Liver (tissue), 8 donors: ENCODE measurements at regions not wholly inside any gene's neighbourhood (a gene's known extent, or its start where the extent isn't known, plus 50 kb on each side); places are given as distances from the start of the nearest gene placed in this dataset.

Experiments
- DNase-seq: peaks from one replicate; pipeline ENCODE4 v3.0.0-alpha.2; 2017; ENCODE audit warnings: low spot score
- H3K27ac ChIP-seq, 2 donors: one replicate each; pipeline ENCODE4 v1.7.0; 2013; ENCODE audit warnings: inconsistent platforms in 2 of 2, low read length in 2 of 2, control low read depth in 1 of 2, low read depth in 1 of 2, mild to moderate bottlenecking in 1 of 2
- H3K27me3 ChIP-seq, 4 donors: one replicate each; pipeline versions ENCODE4 v1.6.1 to v1.7.0; 2013; ENCODE audit warnings: low read length in 3 of 4, inconsistent platforms in 1 of 4, mild to moderate bottlenecking in 1 of 4, moderate library complexity in 1 of 4; ENCODE audit not compliant: control insufficient read depth in 4 of 4, insufficient read depth in 4 of 4
- H3K36me3 ChIP-seq, 4 donors: one replicate each; pipeline versions ENCODE4 v1.6.1 to v1.7.0; 2013; ENCODE audit warnings: low read length in 3 of 4, mild to moderate bottlenecking in 3 of 4, low read depth in 1 of 4, moderate library complexity in 1 of 4; ENCODE audit not compliant: control insufficient read depth in 4 of 4, insufficient read depth in 3 of 4
- H3K4me1 ChIP-seq, 4 donors: one replicate each; pipeline versions ENCODE4 v1.6.1 to v1.7.0; 2013; ENCODE audit warnings: low read length in 3 of 4, mild to moderate bottlenecking in 3 of 4, moderate library complexity in 1 of 4; ENCODE audit not compliant: control insufficient read depth in 4 of 4, insufficient read depth in 4 of 4
- H3K4me3 ChIP-seq, 3 donors: one replicate each; pipeline versions ENCODE4 v1.6.1 to v1.7.0; 2013; ENCODE audit warnings: low read length in 3 of 3, control low read depth in 1 of 3, low read depth in 1 of 3, mild to moderate bottlenecking in 1 of 3
- H3K9ac ChIP-seq, 2 donors: one replicate each; pipeline ENCODE4 v1.7.0; 2013; ENCODE audit warnings: low read length in 2 of 2, mild to moderate bottlenecking in 2 of 2, moderate library complexity in 2 of 2, control low read depth in 1 of 2, low read depth in 1 of 2
- H3K9me3 ChIP-seq, 4 donors: one replicate each; pipeline versions ENCODE4 v1.6.1 to v1.7.0; 2013; ENCODE audit warnings: low read length in 3 of 4; ENCODE audit not compliant: control insufficient read depth in 4 of 4
- ATF3 ChIP-seq: IDR thresholded peaks from 2 replicates; pipeline ENCODE4 v1.6.1; 2016; ENCODE audit warnings: antibody characterized with exemption
- CTCF ChIP-seq: fragments of 150-350 bp; IDR thresholded peaks from 2 replicates; pipeline ENCODE4 v1.5.1; 2017; ENCODE audit warnings: improper control_type of control experiment, low read depth, low read length; ENCODE audit not compliant: missing input control
- EGR1 ChIP-seq, 2 donors: IDR thresholded peaks; 2 replicates each; pipeline ENCODE4 v1.6.1; 2016 to 2018; ENCODE audit warnings: antibody characterized with exemption in 2 of 2, low read depth in 2 of 2
- FOXA1 ChIP-seq: IDR thresholded peaks from 2 replicates; pipeline ENCODE4 v1.6.1; 2016; ENCODE audit warnings: antibody characterized with exemption
- FOXA2 ChIP-seq: IDR thresholded peaks from 2 replicates; pipeline ENCODE4 v1.6.1; 2016; ENCODE audit warnings: antibody characterized with exemption
- HNF4A ChIP-seq, 2 donors: conservative IDR thresholded peaks; 2 replicates each; pipeline ENCODE4 v1.6.1; 2016; ENCODE audit warnings: antibody characterized with exemption in 2 of 2, mild to moderate bottlenecking in 2 of 2
- HNF4G ChIP-seq: IDR thresholded peaks from 2 replicates; pipeline ENCODE4 v1.6.1; 2016; ENCODE audit warnings: antibody characterized with exemption
- JUND ChIP-seq, 2 donors: IDR thresholded peaks; 2 replicates each; pipeline ENCODE4 v1.6.1; 2016; ENCODE audit warnings: antibody characterized with exemption in 2 of 2
- MAX ChIP-seq: IDR thresholded peaks from 2 replicates; pipeline ENCODE4 v1.6.1; 2016; ENCODE audit warnings: antibody characterized with exemption
- NR2F2 ChIP-seq: IDR thresholded peaks from 2 replicates; pipeline ENCODE4 v1.6.1; 2016; ENCODE audit warnings: antibody characterized with exemption
- RAD21 ChIP-seq, 2 donors: IDR thresholded peaks; 2 replicates each; pipeline ENCODE4 v1.6.1; 2016; ENCODE audit warnings: antibody characterized with exemption in 2 of 2, mild to moderate bottlenecking in 2 of 2
- RXRA ChIP-seq, 2 donors: IDR thresholded peaks; 2 replicates each; pipeline ENCODE4 v1.6.1; 2017 to 2018; ENCODE audit warnings: antibody characterized with exemption in 2 of 2, mild to moderate bottlenecking in 1 of 2
- SP1 ChIP-seq: IDR thresholded peaks from 2 replicates; pipeline ENCODE4 v1.6.1; 2018; ENCODE audit warnings: antibody characterized with exemption, mild to moderate bottlenecking
- TAF1 ChIP-seq: conservative IDR thresholded peaks from 2 replicates; pipeline ENCODE4 v1.6.1; 2016; ENCODE audit warnings: antibody characterized with exemption, mild to moderate bottlenecking
- YY1 ChIP-seq: IDR thresholded peaks from 2 replicates; pipeline ENCODE4 v1.6.1; 2016; ENCODE audit warnings: antibody characterized with exemption, mild to moderate bottlenecking
- WGBS: extraction: QIAGEN DNeasy Blood & Tissue Kit; methylation state at CpG from one replicate; pipeline ENCODE4 v1.1.7; 2013; 5-methylcytosine and 5-hydroxymethylcytosine counted together
- TF ChIP-seq, protein P1 (sequence below): IDR thresholded peaks from 2 replicates; pipeline ENCODE4 v1.6.1; 2016; ENCODE audit warnings: antibody characterized with exemption
- TF ChIP-seq, protein P2 (sequence below): IDR thresholded peaks from 2 replicates; pipeline ENCODE4 v1.6.1; 2016; ENCODE audit warnings: antibody characterized with exemption, mild to moderate bottlenecking
- donor health status: healthy.
- donor health status: healthy.
- donor health status: healthy.
- donor health status: healthy.
- donor health status: healthy.

DNA sequence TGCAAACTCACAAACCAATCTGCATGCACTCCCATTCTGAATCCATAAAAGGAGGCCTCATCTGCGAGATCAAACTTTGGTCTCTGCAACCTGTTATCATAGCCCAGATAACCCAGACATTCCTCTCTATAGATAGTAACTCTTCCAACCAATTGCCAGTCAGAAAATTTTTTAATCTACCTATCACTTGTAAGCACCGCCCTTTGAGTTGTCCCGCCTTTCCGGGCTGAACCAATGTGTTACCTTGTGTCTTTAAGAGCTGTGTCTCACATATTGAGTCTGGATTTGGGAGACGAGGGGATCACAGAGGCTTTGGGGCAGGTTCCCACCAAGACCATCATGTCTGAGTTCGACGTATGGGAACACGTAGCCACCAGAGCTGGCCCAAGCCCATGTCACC lies 91.1 kb upstream of the PPP1R26 start:
- no peak overlapping the region for H3K4me3 ChIP-seq
- no peaks in the 10 kb centered on the region for H3K36me3 ChIP-seq
- DNase-seq, result no peak
- H3K27ac ChIP-seq, result no peak overlapping the region
- no peaks in the 10 kb centered on the region for H3K9me3 ChIP-seq
- no peak overlapping the region for H3K9ac ChIP-seq
- 83% methylated on average over 8 of the region's 8 CpGs for WGBS
- no peaks in the 10 kb centered on the region for H3K4me1 ChIP-seq
- no peak for TF ChIP-seq EGR1 (IDR thresholded peaks at IDR 0.05; ENCODE audit: low read depth in 2 of 2)
- TF ChIP-seq NR2F2, result no peak
- TF ChIP-seq CTCF, result no peak
- TF ChIP-seq HNF4G, result no peak
- TF ChIP-seq MAX, result no peak
- TF ChIP-seq SP1, result no peak
- TF ChIP-seq RAD21 (IDR thresholded peaks at IDR 0.05), result no peak
- no peak for TF ChIP-seq YY1
- TF ChIP-seq FOXA2, result no peak
- TF ChIP-seq, protein P1, sequence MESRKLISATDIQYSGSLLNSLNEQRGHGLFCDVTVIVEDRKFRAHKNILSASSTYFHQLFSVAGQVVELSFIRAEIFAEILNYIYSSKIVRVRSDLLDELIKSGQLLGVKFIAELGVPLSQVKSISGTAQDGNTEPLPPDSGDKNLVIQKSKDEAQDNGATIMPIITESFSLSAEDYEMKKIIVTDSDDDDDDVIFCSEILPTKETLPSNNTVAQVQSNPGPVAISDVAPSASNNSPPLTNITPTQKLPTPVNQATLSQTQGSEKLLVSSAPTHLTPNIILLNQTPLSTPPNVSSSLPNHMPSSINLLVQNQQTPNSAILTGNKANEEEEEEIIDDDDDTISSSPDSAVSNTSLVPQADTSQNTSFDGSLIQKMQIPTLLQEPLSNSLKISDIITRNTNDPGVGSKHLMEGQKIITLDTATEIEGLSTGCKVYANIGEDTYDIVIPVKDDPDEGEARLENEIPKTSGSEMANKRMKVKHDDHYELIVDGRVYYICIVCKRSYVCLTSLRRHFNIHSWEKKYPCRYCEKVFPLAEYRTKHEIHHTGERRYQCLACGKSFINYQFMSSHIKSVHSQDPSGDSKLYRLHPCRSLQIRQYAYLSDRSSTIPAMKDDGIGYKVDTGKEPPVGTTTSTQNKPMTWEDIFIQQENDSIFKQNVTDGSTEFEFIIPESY, result no peak
- TF ChIP-seq, protein P2, sequence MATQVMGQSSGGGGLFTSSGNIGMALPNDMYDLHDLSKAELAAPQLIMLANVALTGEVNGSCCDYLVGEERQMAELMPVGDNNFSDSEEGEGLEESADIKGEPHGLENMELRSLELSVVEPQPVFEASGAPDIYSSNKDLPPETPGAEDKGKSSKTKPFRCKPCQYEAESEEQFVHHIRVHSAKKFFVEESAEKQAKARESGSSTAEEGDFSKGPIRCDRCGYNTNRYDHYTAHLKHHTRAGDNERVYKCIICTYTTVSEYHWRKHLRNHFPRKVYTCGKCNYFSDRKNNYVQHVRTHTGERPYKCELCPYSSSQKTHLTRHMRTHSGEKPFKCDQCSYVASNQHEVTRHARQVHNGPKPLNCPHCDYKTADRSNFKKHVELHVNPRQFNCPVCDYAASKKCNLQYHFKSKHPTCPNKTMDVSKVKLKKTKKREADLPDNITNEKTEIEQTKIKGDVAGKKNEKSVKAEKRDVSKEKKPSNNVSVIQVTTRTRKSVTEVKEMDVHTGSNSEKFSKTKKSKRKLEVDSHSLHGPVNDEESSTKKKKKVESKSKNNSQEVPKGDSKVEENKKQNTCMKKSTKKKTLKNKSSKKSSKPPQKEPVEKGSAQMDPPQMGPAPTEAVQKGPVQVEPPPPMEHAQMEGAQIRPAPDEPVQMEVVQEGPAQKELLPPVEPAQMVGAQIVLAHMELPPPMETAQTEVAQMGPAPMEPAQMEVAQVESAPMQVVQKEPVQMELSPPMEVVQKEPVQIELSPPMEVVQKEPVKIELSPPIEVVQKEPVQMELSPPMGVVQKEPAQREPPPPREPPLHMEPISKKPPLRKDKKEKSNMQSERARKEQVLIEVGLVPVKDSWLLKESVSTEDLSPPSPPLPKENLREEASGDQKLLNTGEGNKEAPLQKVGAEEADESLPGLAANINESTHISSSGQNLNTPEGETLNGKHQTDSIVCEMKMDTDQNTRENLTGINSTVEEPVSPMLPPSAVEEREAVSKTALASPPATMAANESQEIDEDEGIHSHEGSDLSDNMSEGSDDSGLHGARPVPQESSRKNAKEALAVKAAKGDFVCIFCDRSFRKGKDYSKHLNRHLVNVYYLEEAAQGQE, result no peak
- no peak for TF ChIP-seq ATF3
- no peak for TF ChIP-seq HNF4A (conservative IDR thresholded peaks at IDR 0.05)
- TF ChIP-seq RXRA (IDR thresholded peaks at IDR 0.05), result no peak
- TF ChIP-seq FOXA1, result no peak
- H3K27me3 ChIP-seq, result peaks cover 0 to 3% (median 0%) of the 10 kb centered on the region in 4 donors

DNA sequence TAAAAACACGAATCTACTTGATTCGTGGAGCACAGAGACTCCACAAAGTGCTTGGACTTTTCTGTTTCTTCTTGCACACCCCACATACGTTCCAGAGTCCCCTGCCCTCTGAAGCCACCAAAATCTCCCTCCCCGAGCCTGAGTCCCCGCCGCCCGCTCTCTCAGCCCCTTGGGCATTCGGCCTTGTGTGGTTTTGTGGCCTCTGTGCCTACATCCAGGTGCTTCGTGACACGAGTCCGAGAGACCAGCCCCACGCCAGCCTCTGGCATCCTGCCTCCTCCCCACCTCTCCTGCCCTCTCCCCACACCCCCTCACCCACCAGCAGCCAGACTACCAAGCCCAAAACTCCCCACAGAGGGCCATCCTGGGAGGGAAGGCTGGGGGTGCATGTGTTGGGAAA lies 87.8 kb upstream of the PPP1R26 start:
- H3K36me3 ChIP-seq, result no peaks in the 10 kb centered on the region
- peaks cover 0 to 8% (median 2%) of the 10 kb centered on the region in 4 donors for H3K9me3 ChIP-seq
- no peak overlapping the region for H3K9ac ChIP-seq
- TF ChIP-seq HNF4A (conservative IDR thresholded peaks at IDR 0.05) (no peak), MAX (no peak), JUND (IDR thresholded peaks at IDR 0.05) (no peak), FOXA2 (no peak), RAD21 (IDR thresholded peaks at IDR 0.05) (no peak), CTCF (no peak), RXRA (IDR thresholded peaks at IDR 0.05) (no peak), EGR1 (IDR thresholded peaks at IDR 0.05; ENCODE audit: low read depth in 2 of 2) (no peak), TAF1 (no peak), ATF3 (no peak)
- TF ChIP-seq, protein P2, result no peak
- no peak overlapping the region for H3K4me3 ChIP-seq
- no peaks in the 10 kb centered on the region for H3K27me3 ChIP-seq
- 77% methylated on average over 12 of the region's 12 CpGs for WGBS
- H3K4me1 ChIP-seq, result no peaks in the 10 kb centered on the region
- H3K27ac ChIP-seq, result no peak overlapping the region
- no peak for DNase-seq
